Retinal pigment epithelial cell (primary cell): ENCODE measurements at regions not wholly inside any gene's neighbourhood (a gene's known extent, or its start where the extent isn't known, plus 50 kb on each side); places are given as distances from the start of the nearest gene placed in this dataset.
"Not testable (repeated sequence)": the region's sequence is repeated elsewhere in the genome, so short reads cannot be mapped to it uniquely, and the experiment has no call there.

Experiments
- DNase-seq: peaks from one replicate; pipeline ENCODE4 v3.0.0-alpha.2; 2010; ENCODE audit warnings: low read depth
- H3K4me3 ChIP-seq: 2 replicates; pipeline ENCODE4 v1.5.1; 2011; ENCODE audit warnings: mild to moderate bottlenecking, low read length, control low read depth, moderate library complexity
- CTCF ChIP-seq: conservative IDR thresholded peaks from 2 replicates; pipeline ENCODE4 v1.5.1; 2011; ENCODE audit warnings: low read depth, low read length, control low read depth, inconsistent platforms

- no peak overlapping the region for H3K4me3 ChIP-seq
- no peak for TF ChIP-seq CTCF
- DNase-seq = no peak
Measured at GRCh38 chr16:35149550-35149949, 1690.1 kb downstream of the TP53TG3F start.

- no peak for DNase-seq
- H3K4me3 ChIP-seq = no peak overlapping the region
- TF ChIP-seq CTCF = no peak
Measured at GRCh38 chr16:35150805-35151312, 1691.4 kb downstream of the TP53TG3F start.

GRCh38 chr16:35152067-35152627, 1692.7 kb downstream of the TP53TG3F start:
- TF ChIP-seq CTCF = no peak
- no peak for DNase-seq
- no peak overlapping the region for H3K4me3 ChIP-seq

GRCh38 chr16:35154627-35155026, 1695.2 kb downstream of the TP53TG3F start:
- no peak for TF ChIP-seq CTCF
- H3K4me3 ChIP-seq = no peak overlapping the region
- no peak for DNase-seq

- DNase-seq, H3K4me3 ChIP-seq: not testable (repeated sequence)
Measured at GRCh38 chr16:35157549-35157948, 1698.1 kb downstream of the TP53TG3F start.

- DNase-seq, H3K4me3 ChIP-seq: not testable (repeated sequence)
Measured at GRCh38 chr16:35169324-35169723, 1709.9 kb downstream of the TP53TG3F start.

- DNase-seq, H3K4me3 ChIP-seq: not testable (repeated sequence)
Measured at GRCh38 chr16:35170061-35170460, 1710.6 kb downstream of the TP53TG3F start.

- DNase-seq = no peak
- H3K4me3 ChIP-seq = no peak overlapping the region
- TF ChIP-seq CTCF = no peak
Measured at GRCh38 chr16:35170610-35171009, 1711.2 kb downstream of the TP53TG3F start.

GRCh38 chr16:35171106-35171505, 1711.7 kb downstream of the TP53TG3F start:
- no peak for TF ChIP-seq CTCF
- no peak overlapping the region for H3K4me3 ChIP-seq
- DNase-seq = no peak
